Neural cell (in vitro differentiated cells): ENCODE measurements at regions not wholly inside any gene's neighbourhood (a gene's known extent, or its start where the extent isn't known, plus 50 kb on each side); places are given as distances from the start of the nearest gene placed in this dataset.

Experiments used
- H2AFZ ChIP-seq: fragments of 200-600, 300-800 bp; sonication (generic), shearing (Covaris generic); 2 replicates; pipeline ENCODE4 v1.6.0; 2014; ENCODE audit warnings: low read depth, mild to moderate bottlenecking, antibody characterized with exemption, low read length, moderate library complexity
- H3F3A ChIP-seq: fragments of 200-600 bp; shearing (Covaris generic); 2 replicates; pipeline ENCODE4 v1.6.1; 2016; ENCODE audit warnings: mild to moderate bottlenecking, moderate library complexity, mixed read lengths, antibody characterized with exemption, low read length; ENCODE audit not compliant: insufficient read depth, poor library complexity, severe bottlenecking
- H3K27ac ChIP-seq: fragments of 200-600, 300-800 bp; sonication (generic), shearing (Covaris generic); 2 replicates; pipeline ENCODE4 v1.5.1; 2014; ENCODE audit warnings: mild to moderate bottlenecking, low read length, moderate library complexity
- H3K27me3 ChIP-seq: fragments of 300-800, 200-600 bp; sonication (generic), shearing (Covaris generic); 2 replicates; pipeline ENCODE4 v1.6.0; 2014; ENCODE audit warnings: mild to moderate bottlenecking, low read depth, low read length, moderate library complexity; ENCODE audit not compliant: insufficient read depth
- H3K36me3 ChIP-seq: fragments of 300-800, 200-600 bp; sonication (generic), shearing (Covaris generic); 2 replicates; pipeline ENCODE4 v1.5.1; 2014; ENCODE audit warnings: mild to moderate bottlenecking, antibody characterized with exemption, low read length, moderate library complexity; ENCODE audit not compliant: insufficient read depth
- H3K4me2 ChIP-seq: fragments of 300-800, 200-600 bp; sonication (generic), shearing (Covaris generic); 2 replicates; pipeline ENCODE4 v1.6.0; 2014; ENCODE audit warnings: mild to moderate bottlenecking, low read length
- H3K4me3 ChIP-seq: fragments of 300-800, 200-600 bp; sonication (generic), shearing (Covaris generic); 2 replicates; pipeline ENCODE4 v1.5.1; 2014; ENCODE audit warnings: mild to moderate bottlenecking, low read length, moderate library complexity
- H3K79me2 ChIP-seq: fragments of 200-600 bp; shearing (Covaris generic); replicated peaks from 2 replicates; pipeline ENCODE4 v1.6.0; 2014; ENCODE audit warnings: mild to moderate bottlenecking, low read length, moderate library complexity; ENCODE audit not compliant: insufficient read depth
- H3K9ac ChIP-seq: fragments of 300-800, 200-600 bp; sonication (generic), shearing (Covaris generic); 2 replicates; pipeline ENCODE4 v1.6.1; 2016; ENCODE audit warnings: mild to moderate bottlenecking, low read length, mixed read lengths
- H3K9me2 ChIP-seq: fragments of 200-600 bp; shearing (Covaris generic); 2 replicates; pipeline ENCODE4 v1.6.1; 2016; ENCODE audit warnings: mild to moderate bottlenecking, low read length, mixed read lengths; ENCODE audit not compliant: insufficient read depth
- H3K9me3 ChIP-seq: fragments of 200-600, 300-800 bp; sonication (generic), shearing (Covaris generic); 2 replicates; pipeline ENCODE4 v1.6.1; 2016; ENCODE audit warnings: mild to moderate bottlenecking, mixed run types, low read length, moderate library complexity, mixed read lengths
- H4K20me1 ChIP-seq: fragments of 200-600 bp; shearing (Covaris generic); 2 replicates; pipeline ENCODE4 v1.6.1; 2016; ENCODE audit warnings: mild to moderate bottlenecking, mixed run types; ENCODE audit not compliant: insufficient read depth
- CTCF ChIP-seq: fragments of 450-650 bp; IDR thresholded peaks from 2 replicates; pipeline ENCODE4 v1.5.1; 2014; ENCODE audit warnings: antibody characterized with exemption, mild to moderate bottlenecking, moderate library complexity; ENCODE audit not compliant: poor library complexity, severe bottlenecking
- EP300 ChIP-seq: fragments of 450-650 bp; conservative IDR thresholded peaks from 2 replicates; pipeline ENCODE4 v1.6.1; 2014; ENCODE audit warnings: antibody characterized with exemption, mild to moderate bottlenecking, moderate library complexity; ENCODE audit not compliant: poor library complexity, severe bottlenecking
- EZH2 ChIP-seq: fragments of 200-600, 300-800 bp; shearing (Covaris generic), sonication (generic); IDR thresholded peaks from 2 replicates; pipeline ENCODE4 v1.6.1; 2014; ENCODE audit warnings: antibody characterized with exemption, low read length, borderline replicate concordance, mild to moderate bottlenecking; ENCODE audit not compliant: insufficient read depth, poor library complexity, severe bottlenecking
- MXI1 ChIP-seq: fragments of 450-650 bp; conservative IDR thresholded peaks from 2 replicates; pipeline ENCODE4 v1.6.1; 2014; ENCODE audit warnings: antibody characterized with exemption, mild to moderate bottlenecking; ENCODE audit not compliant: poor library complexity, severe bottlenecking
- POLR2AphosphoS5 ChIP-seq: IDR thresholded peaks from 2 replicates; pipeline ENCODE4 v1.6.1; 2012
- RAD21 ChIP-seq: fragments of 450-650 bp; conservative IDR thresholded peaks from 2 replicates; pipeline ENCODE4 v1.6.1; 2014; ENCODE audit warnings: antibody characterized with exemption, mild to moderate bottlenecking, moderate library complexity
- REST ChIP-seq: IDR thresholded peaks from 2 replicates; pipeline ENCODE4 v1.6.1; 2012; ENCODE audit warnings: borderline replicate concordance
- SMC3 ChIP-seq: fragments of 450-650 bp; conservative IDR thresholded peaks from 2 replicates; pipeline ENCODE4 v1.6.1; 2014; ENCODE audit warnings: antibody characterized with exemption, mild to moderate bottlenecking, moderate library complexity; ENCODE audit not compliant: poor library complexity
- TAF1 ChIP-seq: IDR thresholded peaks from 2 replicates; pipeline ENCODE4 v1.6.1; 2012; ENCODE audit warnings: low read depth

- Histone ChIP-seq H3K9me3 (no peaks in the 10 kb centered on the region), H3K9me2 (no peaks in the 10 kb centered on the region), H3F3A (no peaks in the 10 kb centered on the region), H3K4me2 (no peak overlapping the region), H3K27me3 (no peaks in the 10 kb centered on the region), H3K27ac (no peak overlapping the region), H3K9ac (no peak overlapping the region), H3K79me2 (peaks cover 16% of the 10 kb centered on the region), H2AFZ (no peak overlapping the region), H3K36me3 (peaks cover 8% of the 10 kb centered on the region), H3K4me3 (no peak overlapping the region), H4K20me1 (peaks cover 31% of the 10 kb centered on the region)
- TF ChIP-seq TAF1 (no peak), POLR2AphosphoS5 (no peak), SMC3 (no peak), MXI1 (no peak), RAD21 (no peak), REST (no peak), EP300 (no peak), CTCF (no peak), EZH2 (no peak)
These were observed 64.7 kb downstream of the NDUFS5 start for GRCh38 chr1:39090757-39091380.

- H3K79me2 ChIP-seq = peaks cover 8% of the 10 kb centered on the region
- H3K27me3 ChIP-seq = no peaks in the 10 kb centered on the region
- no peaks in the 10 kb centered on the region for H3K9me3 ChIP-seq
- H3K9me2 ChIP-seq = no peaks in the 10 kb centered on the region
- no peak overlapping the region for H3K4me2 ChIP-seq
- peaks cover 8% of the 10 kb centered on the region for H3K36me3 ChIP-seq
- no peak overlapping the region for H3K4me3 ChIP-seq
- no peaks in the 10 kb centered on the region for H3F3A ChIP-seq
- no peak for TF ChIP-seq REST
- peak; percentile 58 for TF ChIP-seq RAD21
- TF ChIP-seq POLR2AphosphoS5 = no peak
- TF ChIP-seq SMC3 = peak; percentile 65
- TF ChIP-seq TAF1 = no peak
- peak; percentile 73 for TF ChIP-seq CTCF
- H3K27ac ChIP-seq = no peak overlapping the region
- no peak overlapping the region for H3K9ac ChIP-seq
- no peak overlapping the region for H2AFZ ChIP-seq
- H4K20me1 ChIP-seq = peaks cover 22% of the 10 kb centered on the region
These were observed 65.9 kb downstream of the NDUFS5 start for GRCh38 chr1:39091845-39092645.
